ENCODE measurements at regions not wholly inside any gene's neighbourhood (a gene's known extent, or its start where the extent isn't known, plus 50 kb on each side); places are given as distances from the start of the nearest gene placed in this dataset.
"Not testable (repeated sequence)": the region's sequence is repeated elsewhere in the genome, so short reads cannot be mapped to it uniquely, and the experiment has no call there.

GRCh38 chr18:37854396-37854795 is 288.8 kb upstream of the CELF4 start:
- in situ Hi-C loops (cut with MboI; ENCODE audit: low sequenced_read_pairs) = no loop called here

GRCh38 chr18:37853706-37854105 is 288.1 kb upstream of the CELF4 start:
- in situ Hi-C loops (cut with MboI; ENCODE audit: low sequenced_read_pairs) = no loop called here

GRCh38 chr18:37852464-37852863 is 286.9 kb upstream of the CELF4 start:
- in situ Hi-C loops (cut with MboI; ENCODE audit: low sequenced_read_pairs) = no loop called here

GRCh38 chr18:37847544-37847943 is 281.9 kb upstream of the CELF4 start:
- in situ Hi-C loops (cut with MboI; ENCODE audit: low sequenced_read_pairs) = no loop called here

GRCh38 chr18:37846996-37847395 is 281.4 kb upstream of the CELF4 start:
- in situ Hi-C loops (cut with MboI; ENCODE audit: low sequenced_read_pairs) = no loop called here

- in situ Hi-C loops (cut with MboI; ENCODE audit: low sequenced_read_pairs) = no loop called here
Observed at GRCh38 chr18:37845498-37845897, 279.9 kb upstream of the CELF4 start.

GRCh38 chr18:37844209-37844970 is 278.8 kb upstream of the CELF4 start:
- in situ Hi-C loops (cut with MboI; ENCODE audit: low sequenced_read_pairs) = no loop called here

- in situ Hi-C loops (cut with MboI; ENCODE audit: low sequenced_read_pairs) = no loop called here
Observed at GRCh38 chr18:37838083-37838482, 272.5 kb upstream of the CELF4 start.

GRCh38 chr18:37836071-37836970 is 270.7 kb upstream of the CELF4 start:
- in situ Hi-C loops (cut with MboI; ENCODE audit: low sequenced_read_pairs) = no loop called here

- in situ Hi-C loops (cut with MboI; ENCODE audit: low sequenced_read_pairs) = not testable (repeated sequence)
Observed at GRCh38 chr18:37832010-37832695, 266.6 kb upstream of the CELF4 start.

- in situ Hi-C loops (cut with MboI; ENCODE audit: low sequenced_read_pairs) = no loop called here
Observed at GRCh38 chr18:37812961-37813360, 247.4 kb upstream of the CELF4 start.

GRCh38 chr18:37805773-37806404 is 240.3 kb upstream of the CELF4 start:
- in situ Hi-C loops (cut with MboI; ENCODE audit: low sequenced_read_pairs) = no loop called here

GRCh38 chr18:37796823-37797349 is 231.3 kb upstream of the CELF4 start:
- in situ Hi-C loops (cut with MboI; ENCODE audit: low sequenced_read_pairs) = no loop called here

- in situ Hi-C loops (cut with MboI; ENCODE audit: low sequenced_read_pairs) = no loop called here
Observed at GRCh38 chr18:37787452-37787851, 221.9 kb upstream of the CELF4 start.

GRCh38 chr18:37783771-37784170 is 218.2 kb upstream of the CELF4 start:
- in situ Hi-C loops (cut with MboI; ENCODE audit: low sequenced_read_pairs) = no loop called here

- in situ Hi-C loops (cut with MboI; ENCODE audit: low sequenced_read_pairs) = no loop called here
Observed at GRCh38 chr18:37779220-37779619, 213.6 kb upstream of the CELF4 start.

- in situ Hi-C loops (cut with MboI; ENCODE audit: low sequenced_read_pairs) = no loop called here
Observed at GRCh38 chr18:37778417-37779165, 213.0 kb upstream of the CELF4 start.

- in situ Hi-C loops (cut with MboI; ENCODE audit: low sequenced_read_pairs) = no loop called here
Observed at GRCh38 chr18:37769826-37770225, 204.2 kb upstream of the CELF4 start.

GRCh38 chr18:37764541-37765288 is 199.1 kb upstream of the CELF4 start:
- in situ Hi-C loops (cut with MboI; ENCODE audit: low sequenced_read_pairs) = no loop called here

Data from HL-60/S4 treated with retinoic acid at 250 ng/mL for 4 days and 3 days (cell line).